K562 (cell line): ENCODE measurements at regions not wholly inside any gene's neighbourhood (a gene's known extent, or its start where the extent isn't known, plus 50 kb on each side); places are given as distances from the start of the nearest gene placed in this dataset.

Source experiments
- ATAC-seq: fragments of 200-7000 bp; cut with Tn5 transposase; 3 replicates; pipeline ENCODE4 v1.9.1; 2020; ENCODE audit warnings: moderate library complexity
- BruUV-seq: library from RNA; stranded (reverse); fragments of 400-500 nt; replicated peaks from 2 replicates; lab custom pipeline; 2021; lab: Mats Ljungman, UMichigan
- CTCF ChIA-PET: fragments of 300-600 bp; formaldehyde crosslinking; extraction: SDS; loops from one replicate; lab custom pipeline; 2021; ENCODE audit warnings: low intra/inter-chr PET ratio; lab: Yijun Ruan, JAX
- POLR2A ChIA-PET: fragments of 300-600, 350-650 bp; sonication (Branson Sonifier 250); formaldehyde crosslinking; extraction: SDS; loops from one replicate; lab custom pipeline; 2021; ENCODE audit warnings: antibody characterized with exemption, inconsistent platforms; lab: Yijun Ruan, JAX
- DNase-seq, 4 experiments: peaks; one replicate each; pipeline versions ENCODE4 v3.0.0 to v3.0.0-alpha.2; 2011 to 2018; ENCODE audit warnings: low spot score in 3 of 4, mixed read lengths in 3 of 4; ENCODE audit errors: extremely low read depth in 1 of 4
- FAIRE-seq: peaks from 2 replicates; lab custom pipeline; 2011; peaks lifted over from hg19 to GRCh38; lab: Jason Lieb, UNC
- H2AFZ ChIP-seq: 2 replicates; pipeline ENCODE4 v1.6.0; 2011; ENCODE audit warnings: low read depth, low read length, control low read depth, inconsistent platforms
- H3K27ac ChIP-seq: fragments of 200-600 bp; 3 replicates; pipeline ENCODE4 v1.8.0; 2011; ENCODE audit warnings: low read depth, mild to moderate bottlenecking, control low read depth, inconsistent platforms, low read length, moderate library complexity, mixed read lengths; ENCODE audit errors: extremely low read depth
- H3K27me3 ChIP-seq, 2 experiments: fragments of 300-600 bp in 1 of 2; 2 replicates in 1 of 2; 3 replicates in 1 of 2; pipeline versions ENCODE4 v1.6.0 to v1.8.0; 2011; ENCODE audit warnings: inconsistent platforms in 2 of 2, low read length in 2 of 2, mild to moderate bottlenecking in 1 of 2, mixed read lengths in 1 of 2, moderate library complexity in 1 of 2; ENCODE audit not compliant: control insufficient read depth in 2 of 2, insufficient read depth in 2 of 2
- H3K36me3 ChIP-seq: fragments of 300-600 bp; 3 replicates; pipeline ENCODE4 v1.8.0; 2011; ENCODE audit warnings: mild to moderate bottlenecking, low read length, inconsistent platforms; ENCODE audit not compliant: control insufficient read depth, insufficient read depth
- H3K4me1 ChIP-seq, 2 experiments: fragments of 200-600 bp in 1 of 2; replicated peaks in 1 of 2; 2 replicates in 1 of 2; 3 replicates in 1 of 2; pipeline versions ENCODE4 v1.5.1 to v1.8.0; 2011; ENCODE audit warnings: inconsistent platforms in 2 of 2, low read length in 2 of 2, mild to moderate bottlenecking in 1 of 2, mixed read lengths in 1 of 2, moderate library complexity in 1 of 2; ENCODE audit not compliant: control insufficient read depth in 2 of 2, insufficient read depth in 2 of 2
- H3K4me2 ChIP-seq: 2 replicates; pipeline ENCODE4 v1.6.1; 2011; ENCODE audit warnings: low read length, control low read depth, inconsistent platforms, mixed read lengths; ENCODE audit not compliant: insufficient read depth
- H3K4me3 ChIP-seq: fragments of 200-600 bp; sonication (generic), shearing (Covaris generic); 2 replicates; pipeline ENCODE4 v1.5.1; 2016; ENCODE audit warnings: control low read depth, inconsistent platforms
- H3K79me2 ChIP-seq: fragments of 200-600 bp; 3 replicates; pipeline ENCODE4 v1.8.0; 2011; ENCODE audit warnings: low read length, inconsistent platforms; ENCODE audit not compliant: control insufficient read depth, insufficient read depth
- H3K9ac ChIP-seq, 2 experiments: 2 replicates each; pipeline versions ENCODE4 v1.6.0 to v1.6.1; 2011; ENCODE audit warnings: low read depth in 2 of 2, low read length in 2 of 2, control low read depth in 1 of 2, inconsistent platforms in 1 of 2, mild to moderate bottlenecking in 1 of 2, mixed read lengths in 1 of 2; ENCODE audit not compliant: insufficient read depth in 1 of 2
- H3K9me1 ChIP-seq: one replicate; pipeline ENCODE4 v1.6.0; 2011; ENCODE audit warnings: inconsistent platforms, mild to moderate bottlenecking, low read length, moderate library complexity; ENCODE audit not compliant: control insufficient read depth, insufficient read depth
- H3K9me3 ChIP-seq: replicated peaks from 2 replicates; pipeline ENCODE4 v1.5.1; 2011; ENCODE audit warnings: low read depth, low read length, inconsistent platforms; ENCODE audit not compliant: control insufficient read depth, insufficient read depth
- H4K20me1 ChIP-seq: replicated peaks from 2 replicates; pipeline ENCODE4 v1.6.1; 2011; ENCODE audit warnings: low read length, inconsistent platforms, mixed read lengths; ENCODE audit not compliant: control insufficient read depth, insufficient read depth
- KAT8 ChIP-seq: fragments of 450-650 bp; IDR thresholded peaks from 2 replicates; pipeline ENCODE4 v1.6.1; 2016; ENCODE audit warnings: low read depth, mild to moderate bottlenecking
- ZNF696 ChIP-seq: fragments of 250-450 bp; sonication (Bioruptor Pico); conservative IDR thresholded peaks from 2 replicates; pipeline ENCODE4 v1.4.0; 2020; ENCODE audit warnings: mild to moderate bottlenecking, moderate library complexity
- WGBS: fragments of 100-300 bp; shearing (Covaris generic); methylation state at CpG from one replicate; pipeline ENCODE4 v1.1.6; 2016; ENCODE audit warnings: low coverage, mixed read lengths; ENCODE audit not compliant: insufficient coverage; ENCODE audit errors: missing lambda C conversion rate; 5-methylcytosine and 5-hydroxymethylcytosine counted together
- in situ Hi-C: fragments of 300-500 bp; cut with MboI; formaldehyde crosslinking; loops from 4 replicates; pipeline ENCODE4 v1.15.0; 2018; ENCODE audit warnings: inconsistent platforms, mixed read lengths
- intact Hi-C: fragments of 100-400 bp; cut with micrococcal nuclease; formaldehyde crosslinking; loops from 2 replicates; pipeline ENCODE4 v1.14.2; 2022
- TF ChIP-seq, protein P1 (sequence below): fragments of 250-450 bp; sonication (Bioruptor Pico); IDR thresholded peaks from 2 replicates; pipeline ENCODE4 v1.4.0; 2020; ENCODE audit warnings: mild to moderate bottlenecking, moderate library complexity
- TF ChIP-seq, protein P2 (sequence below), 3 experiments: fragments of 200-800 bp in 1 of 3; fragments of 250-450 bp in 1 of 3; fragments of 450-650 bp in 1 of 3; sonication (Bioruptor Pico) in 1 of 3; sonication (Bioruptor generic) in 1 of 3; formaldehyde crosslinking in 1 of 3; IDR thresholded peaks; 2 replicates each; pipeline versions ENCODE4 v1.6.1 to v1.8.0; 2016 to 2022; ENCODE audit warnings: mild to moderate bottlenecking in 2 of 3, missing genetic modification characterization in 2 of 3, missing compliant biosample characterization in 1 of 3, moderate library complexity in 1 of 3

DNA sequence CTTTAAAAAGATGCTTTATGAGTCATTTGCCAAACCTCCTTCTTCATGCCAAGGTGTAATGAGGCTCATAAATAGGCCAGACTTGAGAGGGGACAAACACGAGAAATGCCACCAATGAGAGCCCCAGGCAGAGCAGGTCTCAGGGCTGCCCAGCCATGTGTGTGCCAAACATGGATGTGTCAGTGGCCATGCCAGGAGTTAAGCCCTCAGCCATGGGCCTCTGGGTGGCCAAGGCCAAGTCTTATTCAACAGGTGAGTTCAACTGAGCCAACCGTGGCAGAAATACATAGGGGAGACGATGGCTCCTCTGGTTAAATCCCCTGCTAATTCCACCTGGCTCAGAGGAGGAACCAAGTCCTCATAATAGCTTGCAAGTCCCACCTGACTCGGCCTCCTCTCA lies 358.8 kb downstream of the PREX1 start:
- H3K36me3 ChIP-seq: no peaks in the 10 kb centered on the region
- H3K9ac ChIP-seq: no peak overlapping the region
- H3K4me1 ChIP-seq: no peaks in the 10 kb centered on the region
- no peaks in the 10 kb centered on the region for H4K20me1 ChIP-seq
- in situ Hi-C loops (no loop called here), intact Hi-C loops (no loop called here)
- no peaks in the 10 kb centered on the region for H3K9me3 ChIP-seq
- no peak overlapping the region for H3K4me3 ChIP-seq
- FAIRE-seq (no peak), ATAC-seq (no peak), DNase-seq (no peak)
- ChIA-PET POLR2A (interaction anchor here (0.7 kb wide), 1 partner anchor 72 kb away, joined by 3 read pairs; no protein-coding TSS in a partner anchor), CTCF (no interaction called here)
- H3K27ac ChIP-seq: no peak overlapping the region
- TF ChIP-seq ZNF696 (CRISPR knock-in tag) (no peak), KAT8 (no peak)
- TF ChIP-seq, protein P1, sequence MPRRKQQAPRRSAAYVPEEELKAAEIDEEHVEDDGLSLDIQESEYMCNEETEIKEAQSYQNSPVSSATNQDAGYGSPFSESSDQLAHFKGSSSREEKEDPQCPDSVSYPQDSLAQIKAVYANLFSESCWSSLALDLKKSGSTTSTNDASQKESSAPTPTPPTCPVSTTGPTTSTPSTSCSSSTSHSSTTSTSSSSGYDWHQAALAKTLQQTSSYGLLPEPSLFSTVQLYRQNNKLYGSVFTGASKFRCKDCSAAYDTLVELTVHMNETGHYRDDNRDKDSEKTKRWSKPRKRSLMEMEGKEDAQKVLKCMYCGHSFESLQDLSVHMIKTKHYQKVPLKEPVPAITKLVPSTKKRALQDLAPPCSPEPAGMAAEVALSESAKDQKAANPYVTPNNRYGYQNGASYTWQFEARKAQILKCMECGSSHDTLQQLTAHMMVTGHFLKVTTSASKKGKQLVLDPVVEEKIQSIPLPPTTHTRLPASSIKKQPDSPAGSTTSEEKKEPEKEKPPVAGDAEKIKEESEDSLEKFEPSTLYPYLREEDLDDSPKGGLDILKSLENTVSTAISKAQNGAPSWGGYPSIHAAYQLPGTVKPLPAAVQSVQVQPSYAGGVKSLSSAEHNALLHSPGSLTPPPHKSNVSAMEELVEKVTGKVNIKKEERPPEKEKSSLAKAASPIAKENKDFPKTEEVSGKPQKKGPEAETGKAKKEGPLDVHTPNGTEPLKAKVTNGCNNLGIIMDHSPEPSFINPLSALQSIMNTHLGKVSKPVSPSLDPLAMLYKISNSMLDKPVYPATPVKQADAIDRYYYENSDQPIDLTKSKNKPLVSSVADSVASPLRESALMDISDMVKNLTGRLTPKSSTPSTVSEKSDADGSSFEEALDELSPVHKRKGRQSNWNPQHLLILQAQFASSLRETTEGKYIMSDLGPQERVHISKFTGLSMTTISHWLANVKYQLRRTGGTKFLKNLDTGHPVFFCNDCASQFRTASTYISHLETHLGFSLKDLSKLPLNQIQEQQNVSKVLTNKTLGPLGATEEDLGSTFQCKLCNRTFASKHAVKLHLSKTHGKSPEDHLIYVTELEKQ: no peak
- TF ChIP-seq, protein P2, sequence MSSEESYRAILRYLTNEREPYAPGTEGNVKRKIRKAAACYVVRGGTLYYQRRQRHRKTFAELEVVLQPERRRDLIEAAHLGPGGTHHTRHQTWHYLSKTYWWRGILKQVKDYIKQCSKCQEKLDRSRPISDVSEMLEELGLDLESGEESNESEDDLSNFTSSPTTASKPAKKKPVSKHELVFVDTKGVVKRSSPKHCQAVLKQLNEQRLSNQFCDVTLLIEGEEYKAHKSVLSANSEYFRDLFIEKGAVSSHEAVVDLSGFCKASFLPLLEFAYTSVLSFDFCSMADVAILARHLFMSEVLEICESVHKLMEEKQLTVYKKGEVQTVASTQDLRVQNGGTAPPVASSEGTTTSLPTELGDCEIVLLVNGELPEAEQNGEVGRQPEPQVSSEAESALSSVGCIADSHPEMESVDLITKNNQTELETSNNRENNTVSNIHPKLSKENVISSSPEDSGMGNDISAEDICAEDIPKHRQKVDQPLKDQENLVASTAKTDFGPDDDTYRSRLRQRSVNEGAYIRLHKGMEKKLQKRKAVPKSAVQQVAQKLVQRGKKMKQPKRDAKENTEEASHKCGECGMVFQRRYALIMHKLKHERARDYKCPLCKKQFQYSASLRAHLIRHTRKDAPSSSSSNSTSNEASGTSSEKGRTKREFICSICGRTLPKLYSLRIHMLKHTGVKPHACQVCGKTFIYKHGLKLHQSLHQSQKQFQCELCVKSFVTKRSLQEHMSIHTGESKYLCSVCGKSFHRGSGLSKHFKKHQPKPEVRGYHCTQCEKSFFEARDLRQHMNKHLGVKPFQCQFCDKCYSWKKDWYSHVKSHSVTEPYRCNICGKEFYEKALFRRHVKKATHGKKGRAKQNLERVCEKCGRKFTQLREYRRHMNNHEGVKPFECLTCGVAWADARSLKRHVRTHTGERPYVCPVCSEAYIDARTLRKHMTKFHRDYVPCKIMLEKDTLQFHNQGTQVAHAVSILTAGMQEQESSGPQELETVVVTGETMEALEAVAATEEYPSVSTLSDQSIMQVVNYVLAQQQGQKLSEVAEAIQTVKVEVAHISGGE (CRISPR knock-in tag; IDR thresholded peaks at IDR 0.05): peak in 1 of 3 experiments; percentile 7; a peak in 1 of 6 replicates
- H3K4me2 ChIP-seq: no peak overlapping the region
- no peak overlapping the region for H2AFZ ChIP-seq
- WGBS: 0% methylated on average over 4 of the region's 4 CpGs
- BruUV-seq: no TSS peak
- no peaks in the 10 kb centered on the region for H3K9me1 ChIP-seq
- H3K79me2 ChIP-seq: no peaks in the 10 kb centered on the region
- peaks cover 6 to 26% of the 10 kb centered on the region in 2 experiments; a peak in 4 of 5 replicates for H3K27me3 ChIP-seq
